ENCODE measurements at regions not wholly inside any gene's neighbourhood (a gene's known extent, or its start where the extent isn't known, plus 50 kb on each side); places are given as distances from the start of the nearest gene placed in this dataset.

DNA sequence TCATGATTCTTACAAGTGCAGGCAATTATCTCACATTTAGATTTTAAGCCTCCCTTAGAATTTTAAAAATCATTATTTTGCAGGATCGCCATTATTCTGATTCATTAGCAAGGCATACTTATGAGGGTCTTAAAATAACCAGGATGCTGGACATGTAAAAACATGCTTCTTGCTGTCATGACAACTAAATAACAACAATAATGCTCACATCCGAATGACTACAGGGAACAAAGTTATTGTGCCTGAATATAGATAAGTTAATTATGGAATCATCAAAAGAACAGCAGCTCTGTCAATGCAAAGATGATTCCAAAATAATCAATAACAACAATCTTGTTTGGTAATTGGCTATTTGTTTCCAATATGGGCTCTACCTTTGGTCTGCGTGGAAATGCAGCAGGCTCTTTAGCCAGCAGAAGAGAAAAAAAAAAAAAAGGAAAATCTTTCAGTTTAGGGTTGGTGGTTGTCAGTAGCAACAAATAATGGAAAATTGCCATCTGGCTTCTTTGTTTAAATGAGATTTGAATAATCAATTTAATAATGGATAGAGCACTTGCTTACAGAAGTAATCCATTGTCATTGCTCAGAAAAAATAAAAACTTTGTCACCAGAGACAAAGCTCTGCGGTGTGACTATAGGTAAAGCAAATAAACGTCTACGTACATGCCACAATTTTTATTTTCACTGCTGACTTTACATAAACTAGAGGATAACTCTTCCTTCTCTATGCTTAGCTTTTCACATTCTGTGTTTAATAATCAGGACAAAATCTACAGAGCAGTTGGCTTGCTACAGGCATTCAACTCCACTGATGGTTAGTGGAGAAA lies 468.9 kb upstream of the TSHZ3 start (continued):
- TF ChIP-seq, protein P1, sequence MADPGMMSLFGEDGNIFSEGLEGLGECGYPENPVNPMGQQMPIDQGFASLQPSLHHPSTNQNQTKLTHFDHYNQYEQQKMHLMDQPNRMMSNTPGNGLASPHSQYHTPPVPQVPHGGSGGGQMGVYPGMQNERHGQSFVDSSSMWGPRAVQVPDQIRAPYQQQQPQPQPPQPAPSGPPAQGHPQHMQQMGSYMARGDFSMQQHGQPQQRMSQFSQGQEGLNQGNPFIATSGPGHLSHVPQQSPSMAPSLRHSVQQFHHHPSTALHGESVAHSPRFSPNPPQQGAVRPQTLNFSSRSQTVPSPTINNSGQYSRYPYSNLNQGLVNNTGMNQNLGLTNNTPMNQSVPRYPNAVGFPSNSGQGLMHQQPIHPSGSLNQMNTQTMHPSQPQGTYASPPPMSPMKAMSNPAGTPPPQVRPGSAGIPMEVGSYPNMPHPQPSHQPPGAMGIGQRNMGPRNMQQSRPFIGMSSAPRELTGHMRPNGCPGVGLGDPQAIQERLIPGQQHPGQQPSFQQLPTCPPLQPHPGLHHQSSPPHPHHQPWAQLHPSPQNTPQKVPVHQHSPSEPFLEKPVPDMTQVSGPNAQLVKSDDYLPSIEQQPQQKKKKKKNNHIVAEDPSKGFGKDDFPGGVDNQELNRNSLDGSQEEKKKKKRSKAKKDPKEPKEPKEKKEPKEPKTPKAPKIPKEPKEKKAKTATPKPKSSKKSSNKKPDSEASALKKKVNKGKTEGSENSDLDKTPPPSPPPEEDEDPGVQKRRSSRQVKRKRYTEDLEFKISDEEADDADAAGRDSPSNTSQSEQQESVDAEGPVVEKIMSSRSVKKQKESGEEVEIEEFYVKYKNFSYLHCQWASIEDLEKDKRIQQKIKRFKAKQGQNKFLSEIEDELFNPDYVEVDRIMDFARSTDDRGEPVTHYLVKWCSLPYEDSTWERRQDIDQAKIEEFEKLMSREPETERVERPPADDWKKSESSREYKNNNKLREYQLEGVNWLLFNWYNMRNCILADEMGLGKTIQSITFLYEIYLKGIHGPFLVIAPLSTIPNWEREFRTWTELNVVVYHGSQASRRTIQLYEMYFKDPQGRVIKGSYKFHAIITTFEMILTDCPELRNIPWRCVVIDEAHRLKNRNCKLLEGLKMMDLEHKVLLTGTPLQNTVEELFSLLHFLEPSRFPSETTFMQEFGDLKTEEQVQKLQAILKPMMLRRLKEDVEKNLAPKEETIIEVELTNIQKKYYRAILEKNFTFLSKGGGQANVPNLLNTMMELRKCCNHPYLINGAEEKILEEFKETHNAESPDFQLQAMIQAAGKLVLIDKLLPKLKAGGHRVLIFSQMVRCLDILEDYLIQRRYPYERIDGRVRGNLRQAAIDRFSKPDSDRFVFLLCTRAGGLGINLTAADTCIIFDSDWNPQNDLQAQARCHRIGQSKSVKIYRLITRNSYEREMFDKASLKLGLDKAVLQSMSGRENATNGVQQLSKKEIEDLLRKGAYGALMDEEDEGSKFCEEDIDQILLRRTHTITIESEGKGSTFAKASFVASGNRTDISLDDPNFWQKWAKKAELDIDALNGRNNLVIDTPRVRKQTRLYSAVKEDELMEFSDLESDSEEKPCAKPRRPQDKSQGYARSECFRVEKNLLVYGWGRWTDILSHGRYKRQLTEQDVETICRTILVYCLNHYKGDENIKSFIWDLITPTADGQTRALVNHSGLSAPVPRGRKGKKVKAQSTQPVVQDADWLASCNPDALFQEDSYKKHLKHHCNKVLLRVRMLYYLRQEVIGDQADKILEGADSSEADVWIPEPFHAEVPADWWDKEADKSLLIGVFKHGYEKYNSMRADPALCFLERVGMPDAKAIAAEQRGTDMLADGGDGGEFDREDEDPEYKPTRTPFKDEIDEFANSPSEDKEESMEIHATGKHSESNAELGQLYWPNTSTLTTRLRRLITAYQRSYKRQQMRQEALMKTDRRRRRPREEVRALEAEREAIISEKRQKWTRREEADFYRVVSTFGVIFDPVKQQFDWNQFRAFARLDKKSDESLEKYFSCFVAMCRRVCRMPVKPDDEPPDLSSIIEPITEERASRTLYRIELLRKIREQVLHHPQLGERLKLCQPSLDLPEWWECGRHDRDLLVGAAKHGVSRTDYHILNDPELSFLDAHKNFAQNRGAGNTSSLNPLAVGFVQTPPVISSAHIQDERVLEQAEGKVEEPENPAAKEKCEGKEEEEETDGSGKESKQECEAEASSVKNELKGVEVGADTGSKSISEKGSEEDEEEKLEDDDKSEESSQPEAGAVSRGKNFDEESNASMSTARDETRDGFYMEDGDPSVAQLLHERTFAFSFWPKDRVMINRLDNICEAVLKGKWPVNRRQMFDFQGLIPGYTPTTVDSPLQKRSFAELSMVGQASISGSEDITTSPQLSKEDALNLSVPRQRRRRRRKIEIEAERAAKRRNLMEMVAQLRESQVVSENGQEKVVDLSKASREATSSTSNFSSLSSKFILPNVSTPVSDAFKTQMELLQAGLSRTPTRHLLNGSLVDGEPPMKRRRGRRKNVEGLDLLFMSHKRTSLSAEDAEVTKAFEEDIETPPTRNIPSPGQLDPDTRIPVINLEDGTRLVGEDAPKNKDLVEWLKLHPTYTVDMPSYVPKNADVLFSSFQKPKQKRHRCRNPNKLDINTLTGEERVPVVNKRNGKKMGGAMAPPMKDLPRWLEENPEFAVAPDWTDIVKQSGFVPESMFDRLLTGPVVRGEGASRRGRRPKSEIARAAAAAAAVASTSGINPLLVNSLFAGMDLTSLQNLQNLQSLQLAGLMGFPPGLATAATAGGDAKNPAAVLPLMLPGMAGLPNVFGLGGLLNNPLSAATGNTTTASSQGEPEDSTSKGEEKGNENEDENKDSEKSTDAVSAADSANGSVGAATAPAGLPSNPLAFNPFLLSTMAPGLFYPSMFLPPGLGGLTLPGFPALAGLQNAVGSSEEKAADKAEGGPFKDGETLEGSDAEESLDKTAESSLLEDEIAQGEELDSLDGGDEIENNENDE (IDR thresholded peaks at IDR 0.05; ENCODE audit: insufficient replicate concordance, low read length): no peak
- TF ChIP-seq POLR2A (IDR thresholded peaks at IDR 0.05; ENCODE audit: control extremely low read depth in 1 of 2, low read depth in 2 of 2, low read length in 2 of 2): no peak
- TF ChIP-seq CHD2 (IDR thresholded peaks at IDR 0.05; ENCODE audit: low read length): no peak
- no peak for TF ChIP-seq BRCA1 (IDR thresholded peaks at IDR 0.05; ENCODE audit: low read depth, low read length)
